Head of caudate nucleus (tissue), 42 donors: ENCODE measurements at regions not wholly inside any gene's neighbourhood (a gene's known extent, or its start where the extent isn't known, plus 50 kb on each side); places are given as distances from the start of the nearest gene placed in this dataset.
"Not testable (repeated sequence)": the region's sequence is repeated elsewhere in the genome, so short reads cannot be mapped to it uniquely, and the experiment has no call there.

Experiments used
- DNase-seq, 42 donors: peaks; one replicate each; pipeline versions ENCODE4 v3.0.0 to v3.0.0-alpha.2; 2020 to 2021; ENCODE audit warnings: mixed read lengths in 7 of 42
- intact Hi-C: fragments of 100-400 bp; cut with DNase I; formaldehyde crosslinking; loops from one replicate; pipeline ENCODE4 v1.15.0; 2022

GRCh38 chr7:120041798-120042197 lies 231.2 kb upstream of the KCND2 start:
- intact Hi-C loops, result no loop called here

GRCh38 chr7:120043250-120043649 lies 229.7 kb upstream of the KCND2 start:
- intact Hi-C loops, result no loop called here
- DNase-seq, result no peak

More at GRCh38 chr7:120041798-120042197, 231.2 kb upstream of the KCND2 start:
- DNase-seq, result no peak

DNA sequence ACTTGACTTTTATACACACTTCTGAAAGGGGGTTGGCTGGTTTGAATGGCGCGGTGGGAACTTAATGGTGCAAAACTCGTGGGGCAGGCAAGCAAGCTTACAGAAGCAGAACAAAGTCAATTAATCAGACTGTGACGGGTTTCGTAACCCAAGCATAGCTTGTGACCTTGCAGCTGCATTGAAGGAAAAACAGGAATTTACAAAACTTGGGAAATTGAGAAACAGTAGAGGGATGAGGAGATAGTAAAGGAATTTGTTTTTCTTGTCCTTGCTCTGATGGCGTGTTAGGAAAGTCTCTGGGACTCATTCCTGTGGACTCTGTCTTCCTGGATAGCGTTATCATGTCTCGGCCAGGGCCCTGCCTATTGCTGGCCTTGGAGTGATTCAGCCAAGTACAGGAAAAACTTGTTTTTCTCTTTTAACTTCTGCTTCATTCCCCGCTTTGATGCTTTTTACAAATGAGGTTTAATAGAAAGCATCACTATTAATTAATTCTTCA lies 220.0 kb upstream of the KCND2 start:
- DNase-seq, result no peak
- intact Hi-C loops, result no loop called here

- intact Hi-C loops, result no loop called here
- no peak for DNase-seq
Measured at GRCh38 chr7:120053390-120053961, 219.5 kb upstream of the KCND2 start.

DNA sequence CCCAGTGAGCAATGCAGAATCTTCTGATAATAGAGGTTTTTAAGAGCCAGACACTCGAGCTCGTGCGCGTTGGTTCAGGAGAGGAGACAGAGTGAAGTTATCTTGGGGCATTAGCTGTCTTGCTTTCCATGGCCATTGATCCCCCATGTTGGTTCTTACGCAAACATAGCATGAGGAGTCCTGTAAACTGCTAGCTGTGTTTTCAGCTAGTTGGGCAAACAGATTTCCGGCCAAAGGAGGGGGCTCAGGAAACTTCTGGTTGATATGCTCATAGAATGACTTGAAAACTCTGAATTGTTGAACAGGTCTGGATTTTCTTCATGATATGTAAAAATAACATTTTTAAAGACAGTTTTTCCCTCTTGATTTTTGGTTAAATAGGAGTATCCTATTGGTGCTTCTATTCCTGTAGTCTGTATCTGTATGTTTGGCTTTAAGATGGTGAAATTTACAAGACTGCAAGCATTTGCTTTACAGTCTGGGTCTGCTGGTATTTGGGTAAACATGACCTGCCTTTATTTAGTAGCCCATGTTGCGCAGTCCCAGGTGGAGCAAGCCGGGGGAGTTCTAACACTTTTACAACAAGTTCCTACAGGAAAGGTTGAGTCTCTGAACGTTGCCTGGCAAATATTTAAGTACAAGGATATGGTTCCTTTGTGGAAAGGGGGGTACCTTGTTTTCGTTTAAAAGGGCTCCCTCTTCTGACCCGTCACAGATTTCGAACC lies 218.4 kb upstream of the KCND2 start:
- intact Hi-C loops, result no loop called here
- no peak for DNase-seq

- no peak for DNase-seq
- intact Hi-C loops, result no loop called here
Measured at GRCh38 chr7:120055300-120055699, 217.7 kb upstream of the KCND2 start.

DNA sequence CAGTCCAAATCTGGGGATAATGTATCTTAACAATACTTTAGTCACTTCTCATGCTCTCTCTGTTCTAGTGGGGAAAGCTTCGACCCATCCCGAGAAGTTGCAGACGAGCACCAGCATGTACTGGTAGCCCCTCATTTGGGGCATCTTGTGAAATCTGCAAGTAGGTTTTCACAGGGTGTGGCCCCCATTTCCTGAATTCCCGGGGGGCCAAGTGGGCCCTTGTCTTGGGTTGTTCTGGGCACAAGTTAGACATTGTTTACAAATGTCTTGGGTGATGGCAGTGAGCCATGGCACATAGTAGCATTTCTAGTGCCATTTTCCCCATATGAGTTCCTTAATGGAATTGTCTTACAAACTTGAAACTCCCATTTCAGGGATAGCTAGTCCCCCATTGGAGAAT lies 216.7 kb upstream of the KCND2 start:
- intact Hi-C loops, result no loop called here
- DNase-seq, result no peak

DNA sequence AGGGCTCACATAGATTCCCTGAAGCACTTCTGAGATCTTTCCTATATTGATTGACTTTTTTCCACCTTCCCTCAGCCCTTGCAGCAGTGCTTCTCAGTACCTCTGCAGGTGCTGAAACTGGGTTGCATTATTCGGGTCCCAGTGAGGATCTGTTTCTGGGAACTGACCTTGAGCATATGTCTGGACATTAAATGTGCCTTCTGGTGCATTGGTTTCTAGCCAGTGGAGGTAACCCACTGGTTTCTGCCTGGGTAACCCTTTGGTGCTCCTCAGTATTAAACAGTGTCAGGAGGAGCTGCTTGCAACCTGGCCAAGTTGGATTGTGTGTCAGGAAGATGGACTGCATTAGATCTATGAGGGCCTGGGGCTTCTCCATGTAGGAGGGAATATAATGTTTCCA lies 213.3 kb upstream of the KCND2 start:
- intact Hi-C loops, result no loop called here
- DNase-seq, result no peak

- DNase-seq, result no peak
- intact Hi-C loops, result no loop called here
Measured at GRCh38 chr7:120060281-120060680, 212.7 kb upstream of the KCND2 start.

DNA sequence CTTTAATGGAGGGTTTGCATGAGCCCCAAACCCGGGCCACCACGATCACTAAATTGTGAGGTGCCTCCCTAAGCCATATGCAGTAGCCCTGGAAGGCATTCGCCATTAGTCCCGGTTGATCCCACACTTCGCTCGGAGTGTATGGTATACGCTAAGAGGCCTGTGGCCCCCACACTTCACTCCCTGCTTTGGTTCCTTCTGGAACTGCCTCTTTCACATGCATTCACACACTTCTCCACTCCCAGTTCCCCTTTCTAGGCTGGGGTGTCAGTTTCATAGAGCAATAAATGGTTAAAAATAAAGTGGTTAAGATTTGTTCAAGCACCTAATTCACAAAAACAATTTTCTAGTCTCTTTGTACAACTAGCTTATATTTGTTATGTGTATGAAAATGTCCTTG lies 212.1 kb upstream of the KCND2 start:
- DNase-seq, result no peak
- intact Hi-C loops, result no loop called here

DNA sequence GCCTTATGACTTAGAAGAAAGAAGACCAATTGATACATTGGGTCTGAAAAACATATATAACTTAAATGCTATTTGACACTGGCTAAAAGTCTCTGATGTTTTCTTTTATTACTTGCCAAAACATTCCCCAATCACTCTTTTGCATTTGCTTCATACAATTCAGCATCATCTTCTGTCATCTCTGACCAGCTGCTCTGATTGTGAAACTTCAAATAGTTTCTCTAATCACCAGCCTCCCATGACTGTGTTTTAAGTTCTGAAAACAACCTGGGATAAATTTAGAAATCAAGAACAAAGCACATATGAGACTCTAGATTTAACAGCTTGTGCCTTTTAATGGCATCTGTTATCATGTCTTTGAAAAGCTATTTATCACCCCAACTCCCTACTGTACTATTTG lies 208.4 kb upstream of the KCND2 start:
- intact Hi-C loops, result no loop called here

DNA sequence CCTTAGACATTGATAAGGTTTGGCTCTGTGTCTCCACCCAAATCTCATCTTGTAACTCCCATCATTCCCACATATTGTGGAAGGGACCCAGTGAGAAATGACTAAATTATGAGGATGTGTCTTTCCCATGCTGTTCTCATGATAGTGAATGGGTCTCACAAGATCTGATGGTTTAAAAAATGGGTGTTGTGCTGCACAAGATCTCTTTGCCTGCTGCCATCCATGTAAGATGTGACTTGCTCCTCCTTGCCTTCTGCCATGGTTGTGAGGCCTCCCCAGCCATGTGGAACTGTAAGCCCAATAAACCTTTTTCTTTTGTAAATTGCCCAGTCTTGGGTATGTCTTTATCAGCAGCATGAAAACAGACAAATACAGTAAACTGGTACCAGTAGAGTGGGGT lies 206.1 kb upstream of the KCND2 start:
- intact Hi-C loops, DNase-seq: not testable (repeated sequence)

More for the DNA sequence above, 208.4 kb upstream of the KCND2 start:
- DNase-seq, result no peak

DNA sequence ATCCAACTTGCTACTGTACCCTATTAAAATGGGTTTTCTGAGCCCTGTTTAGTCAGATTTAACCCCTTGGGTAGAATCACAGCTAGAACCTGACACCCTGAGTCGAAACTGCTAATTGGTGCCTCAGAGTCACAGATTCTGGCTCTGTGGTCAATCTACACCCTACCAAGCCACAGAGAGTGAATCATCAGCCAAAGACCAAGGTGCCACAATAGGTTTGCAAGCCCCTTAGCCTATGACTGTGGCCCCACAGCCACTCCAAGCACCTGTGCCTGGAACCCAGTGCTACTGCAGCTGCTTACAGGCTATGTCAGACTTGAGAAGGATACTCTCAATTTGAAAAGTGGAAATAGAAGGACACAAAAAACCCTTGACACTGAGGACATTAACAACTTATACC lies 202.8 kb upstream of the KCND2 start:
- DNase-seq, result no peak
- intact Hi-C loops, result no loop called here

GRCh38 chr7:120077777-120078176 lies 195.2 kb upstream of the KCND2 start:
- intact Hi-C loops, result no loop called here
- no peak for DNase-seq

- DNase-seq, result no peak
- intact Hi-C loops, result no loop called here
Measured at GRCh38 chr7:120079022-120079421, 194.0 kb upstream of the KCND2 start.

DNA sequence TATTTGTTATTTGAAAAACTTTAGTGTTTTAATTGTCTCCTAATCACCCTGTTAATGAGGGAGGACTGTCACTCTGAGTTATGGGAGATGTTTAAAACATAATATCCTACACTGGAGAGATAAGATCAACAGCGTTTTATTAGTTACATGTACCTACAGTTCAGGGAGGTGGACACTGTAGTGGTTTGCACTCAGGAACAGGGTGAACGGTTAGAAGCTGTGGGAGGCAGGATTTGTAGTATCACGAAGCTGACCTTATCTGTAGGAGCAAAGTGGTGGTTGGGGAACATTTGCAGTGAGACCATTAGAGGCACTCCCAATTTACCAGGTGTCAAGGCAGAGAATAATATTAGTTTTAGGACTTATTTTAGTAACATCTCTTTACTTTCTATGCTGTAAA lies 193.3 kb upstream of the KCND2 start:
- no peak for DNase-seq
- intact Hi-C loops, result no loop called here

DNA sequence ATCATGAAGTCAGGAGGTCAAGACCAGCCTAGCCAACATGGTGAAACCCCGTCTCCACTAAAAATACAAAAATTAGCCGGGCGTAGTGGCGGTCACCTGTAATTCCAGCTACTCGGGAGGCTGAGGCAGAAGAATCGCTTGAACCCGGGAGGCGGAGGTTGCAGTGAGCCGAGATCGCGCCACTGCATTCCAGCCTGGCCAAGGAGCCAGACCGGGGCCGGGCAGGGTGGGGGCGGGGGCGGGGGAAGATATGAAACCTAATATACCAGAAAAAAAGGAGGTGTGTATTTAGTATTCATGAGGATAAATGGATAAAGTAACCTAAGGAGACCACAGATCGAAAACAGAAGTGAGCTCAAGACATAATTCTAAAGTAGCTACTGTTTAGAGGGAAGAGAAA lies 186.5 kb upstream of the KCND2 start:
- intact Hi-C loops, DNase-seq: not testable (repeated sequence)

DNA sequence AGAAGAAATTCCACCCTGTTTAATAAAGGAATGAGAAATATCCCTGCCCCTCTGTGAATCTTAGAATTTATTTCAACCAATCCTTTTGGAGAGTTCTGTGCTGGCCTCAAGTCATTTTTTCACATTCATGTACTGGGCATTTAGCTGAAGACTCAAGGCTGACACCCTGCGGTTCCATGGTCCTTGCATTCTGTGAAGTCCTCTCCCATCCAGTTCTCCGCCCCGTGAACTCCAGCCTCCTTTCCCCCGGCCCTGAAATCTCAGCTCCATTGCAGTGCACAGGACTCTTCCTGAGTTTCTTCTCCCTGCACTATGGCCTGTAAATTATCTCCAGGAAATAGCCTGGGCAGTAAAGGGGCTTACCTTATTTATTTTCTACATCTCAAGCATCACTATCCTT lies 183.0 kb upstream of the KCND2 start:
- intact Hi-C loops, result no loop called here
- no peak for DNase-seq

DNA sequence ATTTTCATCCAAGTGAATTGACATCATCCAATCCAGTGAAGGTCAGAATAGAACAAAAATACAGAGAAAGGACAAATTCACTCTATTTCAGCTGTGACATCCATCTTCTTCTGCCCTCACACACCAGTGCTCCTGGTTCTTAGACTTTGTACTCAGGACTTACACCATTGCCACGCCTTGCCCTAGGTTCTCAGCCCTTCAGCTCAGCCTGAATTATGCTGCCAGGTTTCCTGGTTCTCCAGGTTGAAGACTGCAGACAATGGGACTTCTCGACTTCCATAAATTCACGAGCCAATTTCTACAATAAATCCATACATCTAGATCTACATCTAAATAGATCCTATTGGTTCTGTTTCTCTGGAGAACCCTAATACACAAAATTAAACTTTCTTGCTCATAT lies 181.2 kb upstream of the KCND2 start:
- no peak for DNase-seq
- intact Hi-C loops, result no loop called here

GRCh38 chr7:120097020-120097419 lies 176.0 kb upstream of the KCND2 start:
- intact Hi-C loops, result no loop called here
- no peak for DNase-seq

- intact Hi-C loops, result no loop called here
- no peak for DNase-seq
Measured at GRCh38 chr7:120097774-120098173, 175.2 kb upstream of the KCND2 start.
